Activated CD4-positive, alpha-beta T cell treated with anti-CD3 and anti-CD28 coated beads, Interleukin-2, amount 10 ng/mL, durations not matched to agents 7 days and 5 days (primary cell): ENCODE measurements at regions not wholly inside any gene's neighbourhood (a gene's known extent, or its start where the extent isn't known, plus 50 kb on each side); places are given as distances from the start of the nearest gene placed in this dataset.
"Not testable (repeated sequence)": the region's sequence is repeated elsewhere in the genome, so short reads cannot be mapped to it uniquely, and the experiment has no call there.

Experiments
- CTCF ChIA-PET: fragments of 350-600 bp; sonication (Branson Sonifier 250); formaldehyde crosslinking; loops from one replicate; lab custom pipeline; 2021; ENCODE audit warnings: antibody characterized with exemption; lab: Charles Lee
- POLR2A ChIA-PET: fragments of 350-600 bp; sonication (Branson Sonifier 250); formaldehyde crosslinking; loops from one replicate; lab custom pipeline; 2021; ENCODE audit warnings: antibody characterized with exemption; lab: Charles Lee
- DNase-seq: peaks from one replicate; pipeline ENCODE4 v3.0.0-alpha.2; 2020
- H3K27ac Mint-ChIP-seq: one replicate; pipeline ENCODE4 v1.8.0; 2021; ENCODE audit warnings: mild to moderate bottlenecking, moderate library complexity, mixed read lengths
- H3K27me3 Mint-ChIP-seq: one replicate; pipeline ENCODE4 v1.8.0; 2021; ENCODE audit warnings: mixed read lengths
- H3K36me3 Mint-ChIP-seq: one replicate; pipeline ENCODE4 v1.8.0; 2021; ENCODE audit warnings: low read depth, mixed read lengths
- H3K4me1 Mint-ChIP-seq: one replicate; pipeline ENCODE4 v1.8.0; 2021; ENCODE audit warnings: mixed read lengths
- H3K4me3 Mint-ChIP-seq: one replicate; pipeline ENCODE4 v1.8.0; 2021; ENCODE audit warnings: mild to moderate bottlenecking, moderate library complexity, mixed read lengths
- H3K9me3 Mint-ChIP-seq: one replicate; pipeline ENCODE4 v1.8.0; 2021; ENCODE audit warnings: mixed read lengths

GRCh38 chr4:31442236-31442635 is 722.1 kb downstream of the PCDH7 start:
- Mint-ChIP-seq H3K36me3 (no peaks in the 10 kb centered on the region), H3K27me3 (no peaks in the 10 kb centered on the region), H3K4me3 (no peak overlapping the region), H3K27ac (no peak overlapping the region), H3K9me3 (no peaks in the 10 kb centered on the region), H3K4me1 (no peaks in the 10 kb centered on the region)
- CTCF ChIA-PET = no interaction called here
- POLR2A ChIA-PET = no interaction called here
- no peak for DNase-seq

GRCh38 chr4:31445526-31445925 is 725.4 kb downstream of the PCDH7 start:
- POLR2A ChIA-PET = no interaction called here
- Mint-ChIP-seq H3K27ac (no peak overlapping the region), H3K9me3 (peaks cover 2% of the 10 kb centered on the region), H3K27me3 (no peaks in the 10 kb centered on the region), H3K4me1 (no peaks in the 10 kb centered on the region), H3K36me3 (no peaks in the 10 kb centered on the region), H3K4me3 (no peak overlapping the region)
- DNase-seq = no peak
- CTCF ChIA-PET = no interaction called here

- Mint-ChIP-seq H3K9me3 (peaks cover 6% of the 10 kb centered on the region), H3K27ac (no peak overlapping the region), H3K36me3 (no peaks in the 10 kb centered on the region), H3K4me1 (no peaks in the 10 kb centered on the region), H3K27me3 (no peaks in the 10 kb centered on the region), H3K4me3 (no peak overlapping the region)
- ChIA-PET CTCF (no interaction called here), POLR2A (no interaction called here)
- no peak for DNase-seq
Measured at GRCh38 chr4:31455612-31456011, 735.4 kb downstream of the PCDH7 start.

GRCh38 chr4:31458813-31459212 is 738.6 kb downstream of the PCDH7 start:
- Mint-ChIP-seq H3K36me3 (no peaks in the 10 kb centered on the region), H3K27ac (no peak overlapping the region), H3K4me3 (no peak overlapping the region), H3K9me3 (peaks cover 10% of the 10 kb centered on the region), H3K4me1 (no peaks in the 10 kb centered on the region), H3K27me3 (no peaks in the 10 kb centered on the region)
- ChIA-PET CTCF (no interaction called here), POLR2A (no interaction called here)
- DNase-seq = no peak

- no peak for DNase-seq
- no peak overlapping the region for H3K27ac Mint-ChIP-seq
- no peaks in the 10 kb centered on the region for H3K36me3 Mint-ChIP-seq
- ChIA-PET CTCF (no interaction called here), POLR2A (no interaction called here)
- no peak overlapping the region for H3K4me3 Mint-ChIP-seq
- H3K27me3 Mint-ChIP-seq = no peaks in the 10 kb centered on the region
- H3K9me3 Mint-ChIP-seq = peaks cover 17% of the 10 kb centered on the region
- H3K4me1 Mint-ChIP-seq = no peaks in the 10 kb centered on the region
Measured at GRCh38 chr4:31461421-31461820, 741.3 kb downstream of the PCDH7 start.

GRCh38 chr4:31467781-31468180 is 747.6 kb downstream of the PCDH7 start:
- no peak for DNase-seq
- Mint-ChIP-seq H3K36me3 (no peaks in the 10 kb centered on the region), H3K27me3 (no peaks in the 10 kb centered on the region), H3K27ac (no peak overlapping the region), H3K4me1 (no peaks in the 10 kb centered on the region), H3K4me3 (no peak overlapping the region), H3K9me3 (peaks cover 15% of the 10 kb centered on the region)
- POLR2A ChIA-PET = no interaction called here
- CTCF ChIA-PET = no interaction called here

GRCh38 chr4:31474221-31474620 is 754.1 kb downstream of the PCDH7 start:
- ChIA-PET CTCF (interaction anchor here (0.5 kb wide), 1 partner anchor 874 kb away, joined by 4 read pairs; no protein-coding TSS in a partner anchor), POLR2A (no interaction called here)
- DNase-seq = no peak
- H3K36me3 Mint-ChIP-seq = no peaks in the 10 kb centered on the region
- H3K4me1 Mint-ChIP-seq = no peaks in the 10 kb centered on the region
- no peaks in the 10 kb centered on the region for H3K27me3 Mint-ChIP-seq
- H3K27ac Mint-ChIP-seq = no peak overlapping the region
- H3K9me3 Mint-ChIP-seq = peaks cover 10% of the 10 kb centered on the region
- no peak overlapping the region for H3K4me3 Mint-ChIP-seq

- no peak for DNase-seq
- Mint-ChIP-seq H3K27me3 (no peaks in the 10 kb centered on the region), H3K4me3 (no peak overlapping the region), H3K4me1 (no peaks in the 10 kb centered on the region), H3K9me3 (peaks cover 4% of the 10 kb centered on the region), H3K27ac (no peak overlapping the region), H3K36me3 (no peaks in the 10 kb centered on the region)
- ChIA-PET CTCF (no interaction called here), POLR2A (no interaction called here)
Measured at GRCh38 chr4:31482691-31483090, 762.5 kb downstream of the PCDH7 start.

GRCh38 chr4:31499216-31499615 is 779.0 kb downstream of the PCDH7 start:
- H3K27me3 Mint-ChIP-seq, H3K27ac Mint-ChIP-seq, H3K4me3 Mint-ChIP-seq, H3K9me3 Mint-ChIP-seq, POLR2A ChIA-PET, CTCF ChIA-PET, DNase-seq, H3K4me1 Mint-ChIP-seq, H3K36me3 Mint-ChIP-seq: not testable (repeated sequence)

GRCh38 chr4:31516520-31516919 is 796.4 kb downstream of the PCDH7 start:
- Mint-ChIP-seq H3K4me1 (no peaks in the 10 kb centered on the region), H3K27me3 (no peaks in the 10 kb centered on the region), H3K36me3 (no peaks in the 10 kb centered on the region), H3K27ac (no peak overlapping the region), H3K4me3 (no peak overlapping the region), H3K9me3 (peaks cover 10% of the 10 kb centered on the region)
- ChIA-PET POLR2A (no interaction called here), CTCF (no interaction called here)
- DNase-seq = no peak

GRCh38 chr4:31518796-31519250 is 798.7 kb downstream of the PCDH7 start:
- Mint-ChIP-seq H3K9me3 (peaks cover 10% of the 10 kb centered on the region), H3K4me3 (no peak overlapping the region), H3K36me3 (no peaks in the 10 kb centered on the region), H3K27ac (no peak overlapping the region), H3K27me3 (no peaks in the 10 kb centered on the region), H3K4me1 (no peaks in the 10 kb centered on the region)
- ChIA-PET POLR2A (no interaction called here), CTCF (no interaction called here)
- DNase-seq = no peak

GRCh38 chr4:31530555-31530954 is 810.4 kb downstream of the PCDH7 start:
- Mint-ChIP-seq H3K4me1 (no peaks in the 10 kb centered on the region), H3K27me3 (no peaks in the 10 kb centered on the region), H3K27ac (no peak overlapping the region), H3K4me3 (no peak overlapping the region), H3K36me3 (no peaks in the 10 kb centered on the region), H3K9me3 (peaks cover 15% of the 10 kb centered on the region)
- POLR2A ChIA-PET = no interaction called here
- CTCF ChIA-PET = no interaction called here
- DNase-seq = no peak

GRCh38 chr4:31538877-31539276 is 818.7 kb downstream of the PCDH7 start:
- H3K36me3 Mint-ChIP-seq = no peaks in the 10 kb centered on the region
- ChIA-PET CTCF (no interaction called here), POLR2A (no interaction called here)
- H3K27ac Mint-ChIP-seq = no peak overlapping the region
- DNase-seq = no peak
- no peaks in the 10 kb centered on the region for H3K27me3 Mint-ChIP-seq
- peaks cover 7% of the 10 kb centered on the region for H3K9me3 Mint-ChIP-seq
- no peak overlapping the region for H3K4me3 Mint-ChIP-seq
- H3K4me1 Mint-ChIP-seq = no peaks in the 10 kb centered on the region

GRCh38 chr4:31539284-31540069 is 819.3 kb downstream of the PCDH7 start:
- H3K4me3 Mint-ChIP-seq = no peak overlapping the region
- no peaks in the 10 kb centered on the region for H3K27me3 Mint-ChIP-seq
- H3K4me1 Mint-ChIP-seq = no peaks in the 10 kb centered on the region
- no peaks in the 10 kb centered on the region for H3K36me3 Mint-ChIP-seq
- no peak for DNase-seq
- peaks cover 4% of the 10 kb centered on the region for H3K9me3 Mint-ChIP-seq
- ChIA-PET POLR2A (no interaction called here), CTCF (no interaction called here)
- H3K27ac Mint-ChIP-seq = no peak overlapping the region
